ENCODE measurements at regions not wholly inside any gene's neighbourhood (a gene's known extent, or its start where the extent isn't known, plus 50 kb on each side); places are given as distances from the start of the nearest gene placed in this dataset.

DNA sequence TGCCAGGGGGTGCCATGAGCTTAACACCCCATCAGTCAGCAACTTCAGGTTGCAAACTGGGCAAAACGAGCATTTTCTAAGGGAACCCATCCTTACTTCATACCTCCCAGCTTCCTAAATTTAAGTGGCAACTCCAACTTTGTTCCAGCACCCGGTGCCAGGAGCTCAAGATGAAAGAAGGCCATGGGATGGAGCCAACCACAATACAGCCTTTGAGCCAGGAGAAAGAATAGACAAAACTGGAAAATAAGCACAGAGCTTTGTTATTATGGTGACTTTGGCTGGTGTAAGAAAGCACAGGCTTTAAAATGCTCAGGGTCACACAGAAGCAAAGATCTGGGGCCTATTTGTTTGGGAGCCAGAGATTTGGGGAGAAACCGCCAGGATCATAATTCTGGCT lies 388.7 kb upstream of the MGMT start:
- POLR2A ChIA-PET = no interaction called here
- Histone ChIP-seq H3K27me3 (ENCODE audit: insufficient read depth, low read length) (no peaks in the 10 kb centered on the region), H3K4me1 (ENCODE audit: control insufficient read depth in 1 of 2, insufficient read depth in 2 of 2, low read length in 2 of 2) (no peaks in the 10 kb centered on the region), H3K36me3 (ENCODE audit: control insufficient read depth in 1 of 2, insufficient read depth in 2 of 2, low read length in 2 of 2) (no peaks in the 10 kb centered on the region), H3K27ac (ENCODE audit: low read depth, low read length) (no peak overlapping the region), H2AFZ (ENCODE audit: low read depth, low read length, poor library complexity, severe bottlenecking) (no peak overlapping the region), H3K4me2 (ENCODE audit: low read length) (no peak overlapping the region), H3K9ac (ENCODE audit: low read length) (no peak overlapping the region), H3K4me3 (replicated peaks in 1 of 2; ENCODE audit: low read depth in 1 of 2, low read length in 2 of 2) (no peak overlapping the region), H3K79me2 (ENCODE audit: insufficient read depth, low read length) (no peaks in the 10 kb centered on the region), H3K9me3 (ENCODE audit: control insufficient read depth in 1 of 2, insufficient read depth in 1 of 2, low read depth in 1 of 2, low read length in 2 of 2) (peaks cover 18 to 30% of the 10 kb centered on the region in 2 experiments; a peak in 3 of 4 replicates), H4K20me1 (ENCODE audit: insufficient read depth) (no peaks in the 10 kb centered on the region), H3K9me2 (ENCODE audit: insufficient read depth) (no peaks in the 10 kb centered on the region)
- RAD21 ChIA-PET (ENCODE audit: low non-redundant PET in 1 of 2, low total read pairs in 2 of 2, uncharacterized antibody in 2 of 2, unreplicated experiment in 2 of 2) = no interaction called here
- intact Hi-C loops (cut with micrococcal nuclease) = no loop called here
- BruUV-seq (replicated peaks) = no TSS peak
- CTCF ChIA-PET = no interaction called here
- ATAC-seq = no peak
- DNase-seq (ENCODE audit: low read depth, low spot score) = no peak
- TF ChIP-seq CTCF (IDR thresholded peaks at IDR 0.05 in 2 of 3, conservative IDR thresholded peaks at IDR 0.05 in 1 of 3; ENCODE audit: borderline replicate concordance in 1 of 3, insufficient read depth in 1 of 3, low read depth in 2 of 3, low read length in 2 of 3) = no peak
- no peak for TF ChIP-seq RAD21 (IDR thresholded peaks at IDR 0.05; ENCODE audit: low read depth)
- TF ChIP-seq CBX3 (IDR thresholded peaks at IDR 0.05; ENCODE audit: low read depth) = no peak
- no peak; the same call in 1 of the 2 replicates for TF ChIP-seq ZFX (IDR thresholded peaks at IDR 0.05)
- no peak for TF ChIP-seq CEBPB (IDR thresholded peaks at IDR 0.05; ENCODE audit: low read depth)
- no peak for TF ChIP-seq ZBTB33 (IDR thresholded peaks at IDR 0.05; ENCODE audit: extremely low read depth, insufficient replicate concordance, low read length)
- TF ChIP-seq FOSL1 (IDR thresholded peaks at IDR 0.05; ENCODE audit: low read depth) = no peak
- no peak for TF ChIP-seq SRF (IDR thresholded peaks at IDR 0.05; ENCODE audit: low read depth)
- TF ChIP-seq EZH2phosphoT487 (IDR thresholded peaks at IDR 0.05; ENCODE audit: borderline replicate concordance) = no peak
- TF ChIP-seq POLR2AphosphoS5 (IDR thresholded peaks at IDR 0.05; ENCODE audit: low read depth, low read length) = no peak
- no peak for TF ChIP-seq EZH2 (IDR thresholded peaks at IDR 0.05)
- TF ChIP-seq, protein P1, sequence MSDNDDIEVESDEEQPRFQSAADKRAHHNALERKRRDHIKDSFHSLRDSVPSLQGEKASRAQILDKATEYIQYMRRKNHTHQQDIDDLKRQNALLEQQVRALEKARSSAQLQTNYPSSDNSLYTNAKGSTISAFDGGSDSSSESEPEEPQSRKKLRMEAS (IDR thresholded peaks at IDR 0.05) = no peak
- TF ChIP-seq EGR1 (IDR thresholded peaks at IDR 0.05; ENCODE audit: low read depth) = no peak
- no peak for TF ChIP-seq ZNF274 (IDR thresholded peaks at IDR 0.05; ENCODE audit: low read depth, low read length)
- no peak for TF ChIP-seq SP1 (IDR thresholded peaks at IDR 0.05; ENCODE audit: low read depth)
- TF ChIP-seq, protein P2, sequence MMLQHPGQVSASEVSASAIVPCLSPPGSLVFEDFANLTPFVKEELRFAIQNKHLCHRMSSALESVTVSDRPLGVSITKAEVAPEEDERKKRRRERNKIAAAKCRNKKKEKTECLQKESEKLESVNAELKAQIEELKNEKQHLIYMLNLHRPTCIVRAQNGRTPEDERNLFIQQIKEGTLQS (IDR thresholded peaks at IDR 0.05) = no peak
- no peak for TF ChIP-seq POLR2A (IDR thresholded peaks at IDR 0.05; ENCODE audit: borderline replicate concordance, extremely low read depth, insufficient read depth, insufficient read length)
- no peak for TF ChIP-seq TCF7L2 (IDR thresholded peaks at IDR 0.05; ENCODE audit: borderline replicate concordance, extremely low read depth, insufficient read depth, insufficient read length)
- TF ChIP-seq YY1 (IDR thresholded peaks at IDR 0.05; ENCODE audit: extremely low read depth, insufficient replicate concordance, low read depth, low read length) = no peak
